Esophagus squamous epithelium (tissue), 4 donors: ENCODE measurements at regions not wholly inside any gene's neighbourhood (a gene's known extent, or its start where the extent isn't known, plus 50 kb on each side); places are given as distances from the start of the nearest gene placed in this dataset.

Source experiments
- CTCF ChIP-seq, 6 experiments: fragments of 450-650 bp in 4 of 6; fragments of 200-600 bp in 2 of 6; sonication (generic) in 2 of 6; IDR thresholded peaks; one replicate each; pipeline ENCODE4 v1.5.1; 2016 to 2019; ENCODE audit warnings: antibody characterized with exemption in 6 of 6, mild to moderate bottlenecking in 4 of 6, moderate library complexity in 4 of 6
- POLR2A ChIP-seq, 4 donors: fragments of 450-650 bp; IDR thresholded peaks; one replicate each; pipeline ENCODE4 v1.6.1; 2017; ENCODE audit warnings: antibody characterized with exemption in 4 of 4, mild to moderate bottlenecking in 4 of 4, moderate library complexity in 3 of 4

- TF ChIP-seq CTCF (IDR thresholded peaks at IDR 0.05) (no peak), POLR2A (IDR thresholded peaks at IDR 0.05) (no peak)
Observed at GRCh38 chr2:64754570-64754969, 100.9 kb upstream of the SERTAD2 start.
